ENCODE measurements at regions not wholly inside any gene's neighbourhood (a gene's known extent, or its start where the extent isn't known, plus 50 kb on each side); places are given as distances from the start of the nearest gene placed in this dataset.

GRCh38 chr2:128386066-128386465, 67.4 kb upstream of the HS6ST1 start:
- H3K27ac ChIP-seq (ENCODE audit: low read depth, low read length, poor library complexity, severe bottlenecking): no peak overlapping the region
- peaks cover 7% of the 10 kb centered on the region for H3K4me1 ChIP-seq (ENCODE audit: insufficient read depth, low read length, poor library complexity, severe bottlenecking)
- POLR2A ChIA-PET (ENCODE audit: low non-redundant PET): no interaction called here
- no peak for DNase-seq (ENCODE audit: low spot score)
- TF ChIP-seq CTCF (conservative IDR thresholded peaks at IDR 0.05; ENCODE audit: low read depth, low read length) (no peak), EZH2 (IDR thresholded peaks at IDR 0.05; ENCODE audit: borderline replicate concordance, low read depth, low read length, poor library complexity, severe bottlenecking) (no peak)
- H3K27me3 ChIP-seq (replicated peaks; ENCODE audit: insufficient read depth, low read depth, low read length, poor library complexity): no peaks in the 10 kb centered on the region
- no peak overlapping the region for H3K4me3 ChIP-seq (ENCODE audit: low read depth, low read length, poor library complexity, severe bottlenecking)
- CTCF ChIA-PET: no interaction called here
- H3K36me3 ChIP-seq (ENCODE audit: insufficient read depth, low read length, poor library complexity, severe bottlenecking): no peaks in the 10 kb centered on the region
- intact Hi-C loops (cut with micrococcal nuclease; ENCODE audit: unreplicated experiment): no loop called here
- no TSS peak for BruUV-seq (replicated peaks)
- no peaks in the 10 kb centered on the region for H3K9me3 ChIP-seq (ENCODE audit: low read depth, low read length, poor library complexity, severe bottlenecking)

GRCh38 chr2:128388499-128388941, 69.9 kb upstream of the HS6ST1 start:
- intact Hi-C loops (cut with micrococcal nuclease; ENCODE audit: unreplicated experiment): no loop called here
- no peaks in the 10 kb centered on the region for H3K36me3 ChIP-seq (ENCODE audit: insufficient read depth, low read length, poor library complexity, severe bottlenecking)
- H3K4me3 ChIP-seq (ENCODE audit: low read depth, low read length, poor library complexity, severe bottlenecking): no peak overlapping the region
- no peak for DNase-seq (ENCODE audit: low spot score)
- CTCF ChIA-PET: no interaction called here
- no peak overlapping the region for H3K27ac ChIP-seq (ENCODE audit: low read depth, low read length, poor library complexity, severe bottlenecking)
- POLR2A ChIA-PET (ENCODE audit: low non-redundant PET): no interaction called here
- H3K27me3 ChIP-seq (replicated peaks; ENCODE audit: insufficient read depth, low read depth, low read length, poor library complexity): no peaks in the 10 kb centered on the region
- H3K9me3 ChIP-seq (ENCODE audit: low read depth, low read length, poor library complexity, severe bottlenecking): no peaks in the 10 kb centered on the region
- no peaks in the 10 kb centered on the region for H3K4me1 ChIP-seq (ENCODE audit: insufficient read depth, low read length, poor library complexity, severe bottlenecking)
- no TSS peak for BruUV-seq (replicated peaks)
- TF ChIP-seq CTCF (conservative IDR thresholded peaks at IDR 0.05; ENCODE audit: low read depth, low read length): no peak

- DNase-seq (ENCODE audit: low spot score): no peak
- intact Hi-C loops (cut with micrococcal nuclease; ENCODE audit: unreplicated experiment): no loop called here
- Histone ChIP-seq H3K4me3 (ENCODE audit: low read depth, low read length, poor library complexity, severe bottlenecking) (no peak overlapping the region), H3K9me3 (ENCODE audit: low read depth, low read length, poor library complexity, severe bottlenecking) (no peaks in the 10 kb centered on the region), H3K27ac (ENCODE audit: low read depth, low read length, poor library complexity, severe bottlenecking) (no peak overlapping the region), H3K36me3 (ENCODE audit: insufficient read depth, low read length, poor library complexity, severe bottlenecking) (no peaks in the 10 kb centered on the region), H3K27me3 (replicated peaks; ENCODE audit: insufficient read depth, low read depth, low read length, poor library complexity) (no peaks in the 10 kb centered on the region), H3K4me1 (ENCODE audit: insufficient read depth, low read length, poor library complexity, severe bottlenecking) (no peaks in the 10 kb centered on the region)
- no peak for TF ChIP-seq CTCF (conservative IDR thresholded peaks at IDR 0.05; ENCODE audit: low read depth, low read length)
- TF ChIP-seq EZH2 (IDR thresholded peaks at IDR 0.05; ENCODE audit: borderline replicate concordance, low read depth, low read length, poor library complexity, severe bottlenecking): no peak
- CTCF ChIA-PET: no interaction called here
- BruUV-seq (replicated peaks): no TSS peak
- POLR2A ChIA-PET (ENCODE audit: low non-redundant PET): no interaction called here
Measured at GRCh38 chr2:128389388-128390086, 70.9 kb upstream of the HS6ST1 start.

All from A673 (cell line).